GM19023 (cell line): ENCODE measurements at regions not wholly inside any gene's neighbourhood (a gene's known extent, or its start where the extent isn't known, plus 50 kb on each side); places are given as distances from the start of the nearest gene placed in this dataset.

ENCODE experiments used
- ATAC-seq: cut with Tn5 transposase; IDR thresholded peaks from one replicate; pipeline ENCODE4 v1.9.1; 2021; ENCODE audit warnings: mild to moderate bottlenecking, moderate library complexity; ENCODE audit not compliant: unreplicated experiment

GRCh38 chr6:166050559-166050958, 117.1 kb downstream of the TBXT start:
- no peak for ATAC-seq

- no peak for ATAC-seq
Measured at GRCh38 chr6:166046982-166047381, 120.7 kb downstream of the TBXT start.

- ATAC-seq = no peak
Measured at GRCh38 chr6:166046226-166046625, 121.4 kb downstream of the TBXT start.

- ATAC-seq = no peak
Measured at GRCh38 chr6:166045860-166046200, 121.8 kb downstream of the TBXT start.

GRCh38 chr6:166045173-166045859, 122.3 kb downstream of the TBXT start:
- no peak for ATAC-seq

- ATAC-seq = no peak
Measured at GRCh38 chr6:166041277-166041676, 126.4 kb downstream of the TBXT start.

- no peak for ATAC-seq
Measured at GRCh38 chr6:166040292-166040691, 127.4 kb downstream of the TBXT start.

GRCh38 chr6:166036316-166037095, 131.1 kb downstream of the TBXT start:
- no peak for ATAC-seq

GRCh38 chr6:166032366-166033200, 135.1 kb downstream of the TBXT start:
- ATAC-seq = no peak

- ATAC-seq = no peak
Measured at GRCh38 chr6:166031275-166031674, 136.4 kb downstream of the TBXT start.

GRCh38 chr6:166029506-166029905, 138.1 kb downstream of the TBXT start:
- peak; percentile 49 for ATAC-seq

- ATAC-seq = no peak
Measured at GRCh38 chr6:166027761-166028160, 139.9 kb downstream of the TBXT start.

- ATAC-seq = no peak
Measured at GRCh38 chr6:166026586-166027126, 141.0 kb downstream of the TBXT start.

- ATAC-seq = no peak
Measured at GRCh38 chr6:166025149-166025898, 142.3 kb downstream of the TBXT start.

- ATAC-seq = no peak
Measured at GRCh38 chr6:166024252-166024651, 143.4 kb downstream of the TBXT start.

- no peak for ATAC-seq
Measured at GRCh38 chr6:166023273-166023989, 144.2 kb downstream of the TBXT start.

- ATAC-seq = no peak
Measured at GRCh38 chr6:166021429-166021828, 146.2 kb downstream of the TBXT start.

GRCh38 chr6:166019214-166019613, 148.4 kb downstream of the TBXT start:
- ATAC-seq = no peak

GRCh38 chr6:166017032-166017635, 150.5 kb downstream of the TBXT start:
- no peak for ATAC-seq

- ATAC-seq = no peak
Measured at GRCh38 chr6:166014966-166015365, 152.7 kb downstream of the TBXT start.
